Panc1 (cell line): ENCODE measurements at regions not wholly inside any gene's neighbourhood (a gene's known extent, or its start where the extent isn't known, plus 50 kb on each side); places are given as distances from the start of the nearest gene placed in this dataset.

ENCODE experiments used
- ATAC-seq: fragments of 200-7000 bp; cut with Tn5 transposase; 2 replicates; pipeline ENCODE4 v1.9.1; 2020; ENCODE audit warnings: mild to moderate bottlenecking, moderate library complexity
- BruUV-seq: library from RNA; stranded (reverse); fragments of 400-500 nt; replicated peaks from 2 replicates; lab custom pipeline; 2021; lab: Mats Ljungman, UMichigan
- CTCF ChIA-PET: fragments of 300-600 bp; sonication (Branson Sonifier 250); formaldehyde crosslinking; loops from one replicate; lab custom pipeline; 2022; ENCODE audit warnings: antibody characterized with exemption; lab: Charles Lee
- POLR2A ChIA-PET: fragments of 300-600 bp; sonication (Branson Sonifier 250); formaldehyde crosslinking; loops from one replicate; lab custom pipeline; 2022; ENCODE audit warnings: antibody characterized with exemption; lab: Charles Lee
- DNase-seq: peaks from one replicate; pipeline ENCODE4 v3.0.0-alpha.2; 2010; ENCODE audit warnings: low read depth, low spot score
- H3K27ac ChIP-seq: 2 replicates; pipeline ENCODE4 v1.5.1; 2011; ENCODE audit warnings: mild to moderate bottlenecking, low read length, inconsistent platforms
- H3K27me3 ChIP-seq: fragments of 200-500 bp; sonication (Bioruptor generic); 2 replicates; pipeline ENCODE4 v1.6.0; 2014; ENCODE audit warnings: low read length, inconsistent platforms; ENCODE audit not compliant: control insufficient read depth, insufficient read depth
- H3K36me3 ChIP-seq: fragments of 200-500 bp; sonication (Bioruptor generic); 2 replicates; pipeline ENCODE4 v1.5.1; 2014; ENCODE audit warnings: inconsistent platforms, mild to moderate bottlenecking, low read length, moderate library complexity; ENCODE audit not compliant: control insufficient read depth, insufficient read depth
- H3K4me1 ChIP-seq: 2 replicates; pipeline ENCODE4 v1.5.1; 2011; ENCODE audit warnings: inconsistent platforms, mild to moderate bottlenecking, low read length, moderate library complexity; ENCODE audit not compliant: control insufficient read depth, insufficient read depth
- H3K4me3 ChIP-seq, 2 experiments: 2 replicates each; pipeline ENCODE4 v1.5.1; 2011 to 2012; ENCODE audit warnings: low read depth in 2 of 2, low read length in 2 of 2, mild to moderate bottlenecking in 2 of 2, inconsistent platforms in 1 of 2, moderate library complexity in 1 of 2
- H3K9me3 ChIP-seq: fragments of 200-500 bp; sonication (Bioruptor generic); 2 replicates; pipeline ENCODE4 v1.5.1; 2014; ENCODE audit warnings: low read depth, mild to moderate bottlenecking, inconsistent platforms, low read length, moderate library complexity; ENCODE audit not compliant: control insufficient read depth, insufficient read depth
- CTCF ChIP-seq: fragments of 450-650 bp; IDR thresholded peaks from 2 replicates; pipeline ENCODE4 v1.5.1; 2017; ENCODE audit warnings: mild to moderate bottlenecking
- POLR2AphosphoS5 ChIP-seq: IDR thresholded peaks from 2 replicates; pipeline ENCODE4 v1.6.1; 2012; ENCODE audit warnings: mild to moderate bottlenecking, low read depth, low read length, moderate library complexity
- SIN3A ChIP-seq: IDR thresholded peaks from 2 replicates; pipeline ENCODE4 v1.6.1; 2012; ENCODE audit warnings: low read depth, mild to moderate bottlenecking, low read length, moderate library complexity, borderline replicate concordance; ENCODE audit not compliant: insufficient read depth
- TCF7L2 ChIP-seq: IDR thresholded peaks from 2 replicates; pipeline ENCODE4 v1.6.1; 2011; ENCODE audit warnings: mild to moderate bottlenecking, low read depth, low read length, inconsistent platforms
- in situ Hi-C: cut with HindIII; loops from 2 replicates; pipeline ENCODE4 v1.10.0; 2016; ENCODE audit warnings: low sequenced_read_pairs, low pct_unique_long_range_greater_than_20kb
- intact Hi-C: fragments of 100-400 bp; cut with micrococcal nuclease; formaldehyde crosslinking; loops from one replicate; pipeline ENCODE4 v1.10.0; 2022; ENCODE audit not compliant: unreplicated experiment
- TF ChIP-seq, protein P1 (sequence below), 2 experiments: IDR thresholded peaks; 2 replicates each; pipeline ENCODE4 v1.6.1; 2011 to 2012; ENCODE audit warnings: low read depth in 2 of 2, control low read depth in 1 of 2, low read length in 1 of 2, mild to moderate bottlenecking in 1 of 2, moderate library complexity in 1 of 2; ENCODE audit not compliant: insufficient read depth in 1 of 2

DNA sequence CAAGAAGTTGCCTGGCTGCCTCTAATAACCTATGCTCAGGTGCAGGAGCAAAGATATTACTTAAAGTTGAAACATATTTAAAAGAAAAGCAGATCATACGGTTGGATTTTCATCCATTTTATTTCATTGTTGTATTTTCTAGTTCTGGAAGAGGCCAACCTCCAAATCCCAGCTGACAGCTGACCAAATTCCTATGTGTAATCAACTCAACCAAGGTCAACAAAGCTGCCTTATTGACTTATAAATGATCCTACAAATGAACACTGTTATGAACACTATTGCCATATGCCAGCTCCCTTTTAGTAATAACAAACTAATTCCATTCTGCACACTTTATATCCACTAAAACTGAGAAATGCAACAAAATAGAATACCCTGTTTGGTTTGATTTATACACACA is 1537.4 kb downstream of the SLITRK1 start:
- no peaks in the 10 kb centered on the region for H3K4me1 ChIP-seq
- CTCF ChIA-PET: no interaction called here
- no peak for DNase-seq
- no peak for ATAC-seq
- no peak overlapping the region for H3K27ac ChIP-seq
- no TSS peak for BruUV-seq
- TF ChIP-seq TCF7L2: no peak
- no peak for TF ChIP-seq SIN3A
- TF ChIP-seq POLR2AphosphoS5: no peak
- TF ChIP-seq, protein P1, sequence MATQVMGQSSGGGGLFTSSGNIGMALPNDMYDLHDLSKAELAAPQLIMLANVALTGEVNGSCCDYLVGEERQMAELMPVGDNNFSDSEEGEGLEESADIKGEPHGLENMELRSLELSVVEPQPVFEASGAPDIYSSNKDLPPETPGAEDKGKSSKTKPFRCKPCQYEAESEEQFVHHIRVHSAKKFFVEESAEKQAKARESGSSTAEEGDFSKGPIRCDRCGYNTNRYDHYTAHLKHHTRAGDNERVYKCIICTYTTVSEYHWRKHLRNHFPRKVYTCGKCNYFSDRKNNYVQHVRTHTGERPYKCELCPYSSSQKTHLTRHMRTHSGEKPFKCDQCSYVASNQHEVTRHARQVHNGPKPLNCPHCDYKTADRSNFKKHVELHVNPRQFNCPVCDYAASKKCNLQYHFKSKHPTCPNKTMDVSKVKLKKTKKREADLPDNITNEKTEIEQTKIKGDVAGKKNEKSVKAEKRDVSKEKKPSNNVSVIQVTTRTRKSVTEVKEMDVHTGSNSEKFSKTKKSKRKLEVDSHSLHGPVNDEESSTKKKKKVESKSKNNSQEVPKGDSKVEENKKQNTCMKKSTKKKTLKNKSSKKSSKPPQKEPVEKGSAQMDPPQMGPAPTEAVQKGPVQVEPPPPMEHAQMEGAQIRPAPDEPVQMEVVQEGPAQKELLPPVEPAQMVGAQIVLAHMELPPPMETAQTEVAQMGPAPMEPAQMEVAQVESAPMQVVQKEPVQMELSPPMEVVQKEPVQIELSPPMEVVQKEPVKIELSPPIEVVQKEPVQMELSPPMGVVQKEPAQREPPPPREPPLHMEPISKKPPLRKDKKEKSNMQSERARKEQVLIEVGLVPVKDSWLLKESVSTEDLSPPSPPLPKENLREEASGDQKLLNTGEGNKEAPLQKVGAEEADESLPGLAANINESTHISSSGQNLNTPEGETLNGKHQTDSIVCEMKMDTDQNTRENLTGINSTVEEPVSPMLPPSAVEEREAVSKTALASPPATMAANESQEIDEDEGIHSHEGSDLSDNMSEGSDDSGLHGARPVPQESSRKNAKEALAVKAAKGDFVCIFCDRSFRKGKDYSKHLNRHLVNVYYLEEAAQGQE (IDR thresholded peaks at IDR 0.05; ENCODE audit: insufficient read depth in 1 of 2, low read depth in 2 of 2, low read length in 1 of 2): no peak
- no peak for TF ChIP-seq CTCF
- H3K4me3 ChIP-seq: no peak overlapping the region
- POLR2A ChIA-PET: no interaction called here
- no peaks in the 10 kb centered on the region for H3K36me3 ChIP-seq
- in situ Hi-C loops: no loop called here
- no peaks in the 10 kb centered on the region for H3K9me3 ChIP-seq
- intact Hi-C loops: loop anchor here (10.0 kb wide), 1 partner anchor 410 kb away; no protein-coding TSS in a partner anchor
- H3K27me3 ChIP-seq: no peaks in the 10 kb centered on the region

GRCh38 chr13:82341116-82341515 is 1541.2 kb downstream of the SLITRK1 start:
- Histone ChIP-seq H3K9me3 (no peaks in the 10 kb centered on the region), H3K36me3 (no peaks in the 10 kb centered on the region), H3K4me1 (no peaks in the 10 kb centered on the region), H3K27ac (no peak overlapping the region), H3K27me3 (no peaks in the 10 kb centered on the region), H3K4me3 (no peak overlapping the region)
- DNase-seq: no peak
- no peak for ATAC-seq
- BruUV-seq: no TSS peak
- ChIA-PET CTCF (no interaction called here), POLR2A (no interaction called here)
- intact Hi-C loops (loop anchor here (10.0 kb wide), 1 partner anchor 406 kb away; no protein-coding TSS in a partner anchor), in situ Hi-C loops (no loop called here)
- no peak for TF ChIP-seq TCF7L2
- TF ChIP-seq POLR2AphosphoS5: no peak
- TF ChIP-seq, protein P1 (IDR thresholded peaks at IDR 0.05; ENCODE audit: insufficient read depth in 1 of 2, low read depth in 2 of 2, low read length in 1 of 2): no peak
- TF ChIP-seq SIN3A: no peak
- TF ChIP-seq CTCF: no peak
